IPS-15b (cell line): ENCODE measurements at regions not wholly inside any gene's neighbourhood (a gene's known extent, or its start where the extent isn't known, plus 50 kb on each side); places are given as distances from the start of the nearest gene placed in this dataset.

Experiments
- H3K27me3 ChIP-seq: one replicate; pipeline ENCODE4 v1.6.1; 2013; ENCODE audit warnings: low read length; ENCODE audit not compliant: control insufficient read depth, insufficient read depth
- H3K36me3 ChIP-seq: one replicate; pipeline ENCODE4 v1.6.1; 2013; ENCODE audit warnings: low read length; ENCODE audit not compliant: control insufficient read depth, insufficient read depth
- H3K4me1 ChIP-seq: one replicate; pipeline ENCODE4 v1.6.1; 2013; ENCODE audit warnings: mild to moderate bottlenecking, low read length; ENCODE audit not compliant: control insufficient read depth, insufficient read depth
- H3K4me3 ChIP-seq: one replicate; pipeline ENCODE4 v1.5.1; 2013; ENCODE audit warnings: low read depth, low read length
- H3K9ac ChIP-seq: one replicate; pipeline ENCODE4 v1.6.1; 2013; ENCODE audit warnings: low read depth, mild to moderate bottlenecking, low read length
- H3K9me3 ChIP-seq: one replicate; pipeline ENCODE4 v1.6.1; 2013; ENCODE audit warnings: mild to moderate bottlenecking, low read length; ENCODE audit not compliant: control insufficient read depth, insufficient read depth

DNA sequence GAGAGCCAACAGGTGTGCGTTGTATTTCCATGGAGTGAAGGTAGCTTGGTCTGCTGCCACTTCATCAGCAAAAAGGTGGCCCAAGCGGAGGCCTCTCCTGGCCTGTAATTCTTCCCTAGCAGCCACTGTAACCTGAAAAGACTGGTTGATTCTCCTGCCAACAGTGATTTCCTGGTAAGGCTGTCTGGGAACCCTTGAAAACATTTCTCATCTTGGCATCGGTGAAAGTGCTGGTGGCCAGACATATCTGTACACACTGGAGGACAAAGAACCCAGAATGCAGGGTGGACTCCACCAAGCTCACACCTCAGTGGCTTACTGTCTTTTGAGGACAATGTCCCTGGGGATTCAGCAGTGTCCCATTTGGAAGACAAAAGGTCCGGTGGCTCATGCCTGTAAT is 128.0 kb downstream of the TRIM29 start:
- peaks cover 14% of the 10 kb centered on the region for H3K27me3 ChIP-seq
- no peaks in the 10 kb centered on the region for H3K9me3 ChIP-seq
- H3K4me1 ChIP-seq = no peaks in the 10 kb centered on the region
- H3K4me3 ChIP-seq = no peak overlapping the region
- no peak overlapping the region for H3K9ac ChIP-seq
- H3K36me3 ChIP-seq = no peaks in the 10 kb centered on the region

DNA sequence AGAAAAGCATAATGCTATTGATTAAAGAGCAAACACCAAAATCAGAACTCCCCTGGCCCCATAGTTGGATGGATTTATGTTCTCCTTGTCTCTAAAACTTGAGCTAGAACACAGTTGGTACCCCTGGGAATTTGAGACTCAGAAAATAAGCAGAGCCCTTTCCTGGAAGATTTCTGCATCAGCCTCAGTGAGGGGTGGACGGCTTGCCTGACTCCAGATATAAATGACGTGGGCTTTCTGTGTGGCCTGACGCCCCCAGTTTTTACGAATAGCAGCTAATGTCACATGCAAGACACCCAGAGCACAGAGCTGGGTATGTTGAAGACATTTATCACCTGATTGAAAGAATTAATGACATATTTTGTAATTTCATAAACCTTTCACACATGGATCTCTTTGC is 130.8 kb downstream of the TRIM29 start:
- Histone ChIP-seq H3K9ac (no peak overlapping the region), H3K36me3 (no peaks in the 10 kb centered on the region), H3K4me3 (no peak overlapping the region), H3K9me3 (no peaks in the 10 kb centered on the region), H3K27me3 (peaks cover 8% of the 10 kb centered on the region), H3K4me1 (peaks cover 2% of the 10 kb centered on the region)

DNA sequence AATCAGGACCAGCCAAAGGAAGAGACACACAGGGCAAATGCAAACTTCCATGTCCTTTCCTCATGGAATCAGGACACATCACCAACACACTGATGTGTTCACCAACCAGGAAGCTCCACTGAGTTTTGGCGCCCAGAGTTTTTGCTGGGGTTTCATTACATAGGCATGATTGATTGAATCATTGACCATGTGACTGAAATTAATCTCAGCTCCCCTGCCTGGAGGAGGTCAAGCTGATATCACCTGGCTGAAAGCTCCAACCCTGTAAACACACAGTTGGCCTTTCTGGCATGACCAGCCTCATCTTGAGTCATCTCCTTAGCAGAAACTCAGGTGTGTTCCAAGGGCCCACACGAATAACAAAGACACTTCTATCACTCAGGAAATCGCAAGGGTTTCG is 133.2 kb downstream of the TRIM29 start:
- Histone ChIP-seq H3K9ac (no peak overlapping the region), H3K9me3 (no peaks in the 10 kb centered on the region), H3K4me3 (no peak overlapping the region), H3K36me3 (no peaks in the 10 kb centered on the region), H3K4me1 (peaks cover 14% of the 10 kb centered on the region), H3K27me3 (no peaks in the 10 kb centered on the region)

- Histone ChIP-seq H3K9me3 (no peaks in the 10 kb centered on the region), H3K9ac (no peak overlapping the region), H3K36me3 (no peaks in the 10 kb centered on the region), H3K4me1 (peaks cover 14% of the 10 kb centered on the region), H3K4me3 (no peak overlapping the region), H3K27me3 (no peaks in the 10 kb centered on the region)
Observed at GRCh38 chr11:120001178-120002090, 136.5 kb downstream of the TRIM29 start.

- Histone ChIP-seq H3K4me3 (no peak overlapping the region), H3K36me3 (no peaks in the 10 kb centered on the region), H3K4me1 (peaks cover 14% of the 10 kb centered on the region), H3K9me3 (no peaks in the 10 kb centered on the region), H3K9ac (no peak overlapping the region), H3K27me3 (no peaks in the 10 kb centered on the region)
Observed at GRCh38 chr11:119999220-119999619, 138.7 kb downstream of the TRIM29 start.

DNA sequence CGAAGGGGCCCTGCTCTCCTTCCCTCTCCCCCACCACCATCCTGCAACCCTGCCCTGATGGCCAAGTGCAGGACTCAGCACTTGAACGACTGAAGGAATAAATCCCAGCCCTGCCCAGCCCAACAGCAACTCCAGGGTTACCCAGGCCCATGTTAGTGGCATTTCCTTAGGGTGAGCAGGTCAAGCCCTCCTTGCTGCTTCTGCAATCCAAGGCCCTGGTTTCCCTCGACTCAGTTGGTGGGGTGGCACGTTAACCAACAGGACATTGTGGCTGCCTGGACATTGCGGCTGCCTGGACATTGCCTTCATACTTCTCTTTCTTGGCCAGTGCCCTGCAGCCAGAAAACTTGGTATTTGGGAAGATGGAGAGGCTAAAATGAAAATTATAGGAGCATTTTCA is 141.4 kb downstream of the TRIM29 start:
- Histone ChIP-seq H3K36me3 (no peaks in the 10 kb centered on the region), H3K9me3 (no peaks in the 10 kb centered on the region), H3K9ac (no peak overlapping the region), H3K27me3 (no peaks in the 10 kb centered on the region), H3K4me1 (peaks cover 7% of the 10 kb centered on the region), H3K4me3 (no peak overlapping the region)

GRCh38 chr11:119995730-119996491 is 142.0 kb downstream of the TRIM29 start:
- Histone ChIP-seq H3K9ac (no peak overlapping the region), H3K4me1 (peaks cover under 1% of the 10 kb centered on the region), H3K9me3 (no peaks in the 10 kb centered on the region), H3K4me3 (no peak overlapping the region), H3K36me3 (no peaks in the 10 kb centered on the region), H3K27me3 (no peaks in the 10 kb centered on the region)

DNA sequence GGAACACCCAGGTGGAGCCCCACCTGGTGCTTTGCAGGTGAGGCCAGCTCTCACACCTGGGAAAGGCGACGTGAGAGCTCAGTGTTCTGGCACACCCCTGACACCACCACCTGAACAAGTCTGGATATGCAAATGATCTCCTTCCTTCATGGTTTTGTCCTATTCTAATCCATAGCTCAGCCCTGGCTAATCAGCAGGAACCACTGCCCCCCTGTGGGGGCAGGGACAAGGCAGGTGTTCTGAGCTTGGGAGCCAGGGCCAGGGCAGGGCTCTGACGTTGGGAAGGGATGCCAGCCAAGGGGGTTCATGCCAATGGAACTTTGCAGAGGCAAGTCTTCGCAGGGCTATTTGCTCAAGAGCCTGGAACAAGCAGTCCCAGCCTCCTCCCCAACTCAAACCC is 144.2 kb downstream of the TRIM29 start:
- Histone ChIP-seq H3K9me3 (no peaks in the 10 kb centered on the region), H3K27me3 (no peaks in the 10 kb centered on the region)

GRCh38 chr11:119992171-119993051 is 145.5 kb downstream of the TRIM29 start:
- no peaks in the 10 kb centered on the region for H3K4me1 ChIP-seq
- no peak overlapping the region for H3K9ac ChIP-seq
- H3K27me3 ChIP-seq = peaks cover 3% of the 10 kb centered on the region
- H3K9me3 ChIP-seq = no peaks in the 10 kb centered on the region
- H3K4me3 ChIP-seq = no peak overlapping the region
- H3K36me3 ChIP-seq = no peaks in the 10 kb centered on the region

More for the DNA sequence above, 144.2 kb downstream of the TRIM29 start:
- no peaks in the 10 kb centered on the region for H3K36me3 ChIP-seq
- no peaks in the 10 kb centered on the region for H3K4me1 ChIP-seq
- no peak overlapping the region for H3K9ac ChIP-seq
- H3K4me3 ChIP-seq = no peak overlapping the region

GRCh38 chr11:119991669-119992068 is 146.2 kb downstream of the TRIM29 start:
- Histone ChIP-seq H3K4me1 (no peaks in the 10 kb centered on the region), H3K9me3 (no peaks in the 10 kb centered on the region), H3K9ac (no peak overlapping the region), H3K27me3 (peaks cover 3% of the 10 kb centered on the region), H3K4me3 (no peak overlapping the region), H3K36me3 (no peaks in the 10 kb centered on the region)

- Histone ChIP-seq H3K4me3 (no peak overlapping the region), H3K27me3 (peaks cover 3% of the 10 kb centered on the region), H3K4me1 (no peaks in the 10 kb centered on the region), H3K9ac (no peak overlapping the region), H3K9me3 (no peaks in the 10 kb centered on the region), H3K36me3 (no peaks in the 10 kb centered on the region)
Observed at GRCh38 chr11:119991022-119991404, 146.9 kb downstream of the TRIM29 start.
